ENCODE measurements at regions not wholly inside any gene's neighbourhood (a gene's known extent, or its start where the extent isn't known, plus 50 kb on each side); places are given as distances from the start of the nearest gene placed in this dataset.

DNA sequence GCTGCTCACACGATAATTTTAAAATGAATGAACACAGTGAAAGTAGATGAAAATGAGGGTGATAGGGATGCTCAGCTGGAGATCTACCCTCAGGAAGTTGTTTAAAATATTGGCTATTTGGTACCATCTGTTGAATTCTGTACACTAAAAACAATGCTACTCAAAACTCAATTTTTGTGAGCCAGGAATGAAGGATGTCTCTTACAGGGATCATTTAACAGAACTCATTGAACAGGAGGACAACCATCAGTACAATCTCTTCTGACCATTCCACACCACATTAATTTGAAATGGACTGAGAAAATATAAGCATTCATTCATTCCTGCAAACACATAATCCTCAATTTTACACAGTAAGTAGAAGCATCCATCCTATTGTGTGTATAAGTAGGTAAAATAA lies 1355.1 kb upstream of the CRIM1 start:
- Histone ChIP-seq H3K27me3 (ENCODE audit: low read length) (no peaks in the 10 kb centered on the region), H3F3A (ENCODE audit: insufficient read depth) (no peaks in the 10 kb centered on the region), H2AFZ (ENCODE audit: low read depth, low read length, severe bottlenecking) (no peak overlapping the region), H3K9ac (ENCODE audit: low read length) (no peak overlapping the region), H3K4me3 (ENCODE audit: insufficient read depth, low read length, poor library complexity, severe bottlenecking) (no peak overlapping the region), H3K27ac (ENCODE audit: low read depth, low read length) (no peak overlapping the region), H3K79me2 (ENCODE audit: insufficient read depth, low read length) (no peaks in the 10 kb centered on the region), H4K20me1 (ENCODE audit: low read depth, low read length) (no peaks in the 10 kb centered on the region), H3K9me3 (ENCODE audit: insufficient read depth, low read length) (no peaks in the 10 kb centered on the region), H3K4me2 (ENCODE audit: low read depth, low read length, poor library complexity, severe bottlenecking) (no peak overlapping the region), H3K36me3 (ENCODE audit: low read length) (no peaks in the 10 kb centered on the region), H3K9me2 (replicated peaks; ENCODE audit: insufficient read depth, low read length) (no peaks in the 10 kb centered on the region)
- no peak for TF ChIP-seq EZH2phosphoT487 (conservative IDR thresholded peaks at IDR 0.05; ENCODE audit: low read length)
- TF ChIP-seq, protein P1, sequence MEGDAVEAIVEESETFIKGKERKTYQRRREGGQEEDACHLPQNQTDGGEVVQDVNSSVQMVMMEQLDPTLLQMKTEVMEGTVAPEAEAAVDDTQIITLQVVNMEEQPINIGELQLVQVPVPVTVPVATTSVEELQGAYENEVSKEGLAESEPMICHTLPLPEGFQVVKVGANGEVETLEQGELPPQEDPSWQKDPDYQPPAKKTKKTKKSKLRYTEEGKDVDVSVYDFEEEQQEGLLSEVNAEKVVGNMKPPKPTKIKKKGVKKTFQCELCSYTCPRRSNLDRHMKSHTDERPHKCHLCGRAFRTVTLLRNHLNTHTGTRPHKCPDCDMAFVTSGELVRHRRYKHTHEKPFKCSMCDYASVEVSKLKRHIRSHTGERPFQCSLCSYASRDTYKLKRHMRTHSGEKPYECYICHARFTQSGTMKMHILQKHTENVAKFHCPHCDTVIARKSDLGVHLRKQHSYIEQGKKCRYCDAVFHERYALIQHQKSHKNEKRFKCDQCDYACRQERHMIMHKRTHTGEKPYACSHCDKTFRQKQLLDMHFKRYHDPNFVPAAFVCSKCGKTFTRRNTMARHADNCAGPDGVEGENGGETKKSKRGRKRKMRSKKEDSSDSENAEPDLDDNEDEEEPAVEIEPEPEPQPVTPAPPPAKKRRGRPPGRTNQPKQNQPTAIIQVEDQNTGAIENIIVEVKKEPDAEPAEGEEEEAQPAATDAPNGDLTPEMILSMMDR (IDR thresholded peaks at IDR 0.05; ENCODE audit: insufficient read depth, low read length, poor library complexity, severe bottlenecking) = no peak

DNA sequence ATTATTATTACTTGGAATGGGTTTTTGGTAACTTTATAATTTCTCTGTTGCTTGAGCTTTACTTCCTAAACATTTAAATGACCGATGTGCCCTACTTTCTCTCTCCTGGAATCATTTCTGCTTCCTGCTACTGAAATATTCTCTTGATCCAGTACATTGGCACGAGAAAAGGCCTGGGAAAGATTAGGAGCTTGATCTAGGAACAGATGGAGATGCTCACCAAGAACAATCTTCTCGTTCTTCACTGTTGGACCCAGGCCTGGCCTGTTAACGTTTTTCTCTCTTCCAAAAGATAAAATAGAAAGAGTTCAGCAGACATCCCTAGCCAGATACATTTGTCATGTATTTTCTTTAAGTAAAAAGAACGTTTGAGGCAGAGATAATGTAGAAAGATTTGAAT lies 1356.8 kb upstream of the CRIM1 start:
- Histone ChIP-seq H3K36me3 (ENCODE audit: low read length) (no peaks in the 10 kb centered on the region), H3K9me3 (ENCODE audit: insufficient read depth, low read length) (no peaks in the 10 kb centered on the region), H3K27me3 (ENCODE audit: low read length) (no peaks in the 10 kb centered on the region), H4K20me1 (ENCODE audit: low read depth, low read length) (no peaks in the 10 kb centered on the region), H3K4me3 (ENCODE audit: insufficient read depth, low read length, poor library complexity, severe bottlenecking) (no peak overlapping the region), H3F3A (ENCODE audit: insufficient read depth) (no peaks in the 10 kb centered on the region), H3K9ac (ENCODE audit: low read length) (no peak overlapping the region), H3K27ac (ENCODE audit: low read depth, low read length) (no peak overlapping the region), H3K9me2 (replicated peaks; ENCODE audit: insufficient read depth, low read length) (no peaks in the 10 kb centered on the region), H3K79me2 (ENCODE audit: insufficient read depth, low read length) (no peaks in the 10 kb centered on the region), H2AFZ (ENCODE audit: low read depth, low read length, severe bottlenecking) (no peak overlapping the region), H3K4me2 (ENCODE audit: low read depth, low read length, poor library complexity, severe bottlenecking) (no peak overlapping the region)
- TF ChIP-seq EZH2phosphoT487 (conservative IDR thresholded peaks at IDR 0.05; ENCODE audit: low read length) = no peak
- TF ChIP-seq, protein P1 (IDR thresholded peaks at IDR 0.05; ENCODE audit: insufficient read depth, low read length, poor library complexity, severe bottlenecking) = no peak

DNA sequence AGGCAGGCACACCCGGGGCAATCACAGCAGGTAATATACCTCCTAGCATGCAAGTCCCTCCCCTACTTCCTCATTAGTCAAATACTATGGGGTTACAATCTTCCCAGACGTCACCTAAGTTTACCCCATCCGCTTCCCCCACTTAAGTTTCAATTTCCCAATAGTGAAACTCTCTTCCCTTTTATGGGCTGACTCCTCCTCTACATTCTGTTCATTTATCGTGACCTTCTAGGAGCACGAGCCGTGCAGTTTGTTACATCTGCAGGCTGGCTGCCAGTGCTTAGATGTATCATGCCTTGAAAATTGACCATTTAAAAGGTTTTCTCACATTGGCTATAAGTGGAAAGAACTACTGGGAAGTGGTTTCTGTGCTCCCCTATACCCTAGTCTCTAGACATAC lies 1357.8 kb upstream of the CRIM1 start:
- no peaks in the 10 kb centered on the region for H3K27me3 ChIP-seq (ENCODE audit: low read length)
- H3K9me2 ChIP-seq (replicated peaks; ENCODE audit: insufficient read depth, low read length) = no peaks in the 10 kb centered on the region
- TF ChIP-seq, protein P1 (IDR thresholded peaks at IDR 0.05; ENCODE audit: insufficient read depth, low read length, poor library complexity, severe bottlenecking) = no peak
- TF ChIP-seq EZH2phosphoT487 (conservative IDR thresholded peaks at IDR 0.05; ENCODE audit: low read length) = no peak
- H3K9ac ChIP-seq (ENCODE audit: low read length) = no peak overlapping the region
- H3K79me2 ChIP-seq (ENCODE audit: insufficient read depth, low read length) = no peaks in the 10 kb centered on the region
- no peak overlapping the region for H3K4me2 ChIP-seq (ENCODE audit: low read depth, low read length, poor library complexity, severe bottlenecking)
- H3F3A ChIP-seq (ENCODE audit: insufficient read depth) = no peaks in the 10 kb centered on the region
- no peak overlapping the region for H2AFZ ChIP-seq (ENCODE audit: low read depth, low read length, severe bottlenecking)
- no peak overlapping the region for H3K4me3 ChIP-seq (ENCODE audit: insufficient read depth, low read length, poor library complexity, severe bottlenecking)
- H4K20me1 ChIP-seq (ENCODE audit: low read depth, low read length) = no peaks in the 10 kb centered on the region
- H3K27ac ChIP-seq (ENCODE audit: low read depth, low read length) = no peak overlapping the region
- H3K36me3 ChIP-seq (ENCODE audit: low read length) = no peaks in the 10 kb centered on the region
- H3K9me3 ChIP-seq (ENCODE audit: insufficient read depth, low read length) = no peaks in the 10 kb centered on the region

All from SU-DHL-6 (cell line).